ENCODE measurements at regions not wholly inside any gene's neighbourhood (a gene's known extent, or its start where the extent isn't known, plus 50 kb on each side); places are given as distances from the start of the nearest gene placed in this dataset.
"Not testable (repeated sequence)": the region's sequence is repeated elsewhere in the genome, so short reads cannot be mapped to it uniquely, and the experiment has no call there.

GRCh38 chr12:67045650-67046049 is 223.5 kb upstream of the CAND1 start:
- H3K27ac ChIP-seq (ENCODE audit: poor library complexity, severe bottlenecking), result no peak overlapping the region
- H3K36me3 ChIP-seq (ENCODE audit: low read depth), result no peaks in the 10 kb centered on the region
- peaks cover 3% of the 10 kb centered on the region for H3K4me1 ChIP-seq (ENCODE audit: insufficient read depth, poor library complexity, severe bottlenecking)
- H3K27me3 ChIP-seq (ENCODE audit: insufficient read depth, poor library complexity, severe bottlenecking), result no peaks in the 10 kb centered on the region
- TF ChIP-seq CTCF (IDR thresholded peaks at IDR 0.05; ENCODE audit: poor library complexity, severe bottlenecking), result no peak
- DNase-seq (ENCODE audit: low spot score) (no peak), ATAC-seq (ENCODE audit: low read depth) (no peak)
- H3K9me3 ChIP-seq (ENCODE audit: severe bottlenecking), result no peaks in the 10 kb centered on the region
- H3K4me3 ChIP-seq (ENCODE audit: severe bottlenecking), result no peak overlapping the region

GRCh38 chr12:67046062-67046461 is 223.1 kb upstream of the CAND1 start:
- H3K27ac ChIP-seq (ENCODE audit: poor library complexity, severe bottlenecking), result no peak overlapping the region
- peaks cover 3% of the 10 kb centered on the region for H3K4me1 ChIP-seq (ENCODE audit: insufficient read depth, poor library complexity, severe bottlenecking)
- TF ChIP-seq CTCF (IDR thresholded peaks at IDR 0.05; ENCODE audit: poor library complexity, severe bottlenecking), result no peak
- H3K4me3 ChIP-seq (ENCODE audit: severe bottlenecking), result no peak overlapping the region
- H3K9me3 ChIP-seq (ENCODE audit: severe bottlenecking), result no peaks in the 10 kb centered on the region
- ATAC-seq (ENCODE audit: low read depth) (no peak), DNase-seq (ENCODE audit: low spot score) (no peak)
- H3K36me3 ChIP-seq (ENCODE audit: low read depth), result no peaks in the 10 kb centered on the region
- no peaks in the 10 kb centered on the region for H3K27me3 ChIP-seq (ENCODE audit: insufficient read depth, poor library complexity, severe bottlenecking)

DNA sequence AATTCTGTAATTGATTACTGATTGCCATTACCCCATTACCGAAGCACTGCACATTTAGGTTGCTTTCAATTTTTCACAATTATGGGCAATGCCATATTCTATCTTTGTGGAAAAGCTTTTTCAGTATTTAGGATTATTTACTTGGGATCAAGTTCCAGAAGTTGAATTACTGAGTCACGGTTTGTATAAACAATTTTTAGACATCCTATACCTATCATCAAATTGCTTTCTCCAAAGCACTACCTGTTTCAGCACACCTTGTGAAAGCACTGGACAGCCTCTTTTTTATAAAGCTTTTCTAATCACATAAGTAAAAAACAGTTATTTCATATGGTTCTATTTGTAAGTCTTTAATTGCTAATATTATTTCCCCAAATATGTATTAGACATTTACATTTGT is 221.5 kb upstream of the CAND1 start:
- H3K9me3 ChIP-seq (ENCODE audit: severe bottlenecking), result no peaks in the 10 kb centered on the region
- no peak overlapping the region for H3K4me3 ChIP-seq (ENCODE audit: severe bottlenecking)
- ATAC-seq (ENCODE audit: low read depth), result no peak
- no peak for TF ChIP-seq CTCF (IDR thresholded peaks at IDR 0.05; ENCODE audit: poor library complexity, severe bottlenecking)
- no peaks in the 10 kb centered on the region for H3K27me3 ChIP-seq (ENCODE audit: insufficient read depth, poor library complexity, severe bottlenecking)
- no peaks in the 10 kb centered on the region for H3K36me3 ChIP-seq (ENCODE audit: low read depth)
- no peaks in the 10 kb centered on the region for H3K4me1 ChIP-seq (ENCODE audit: insufficient read depth, poor library complexity, severe bottlenecking)
- no peak overlapping the region for H3K27ac ChIP-seq (ENCODE audit: poor library complexity, severe bottlenecking)
- DNase-seq (ENCODE audit: low spot score), result no peak

- Histone ChIP-seq H3K9me3 (ENCODE audit: severe bottlenecking) (no peaks in the 10 kb centered on the region), H3K4me1 (ENCODE audit: insufficient read depth, poor library complexity, severe bottlenecking) (peaks cover 6% of the 10 kb centered on the region), H3K4me3 (ENCODE audit: severe bottlenecking) (no peak overlapping the region), H3K27me3 (ENCODE audit: insufficient read depth, poor library complexity, severe bottlenecking) (no peaks in the 10 kb centered on the region), H3K36me3 (ENCODE audit: low read depth) (no peaks in the 10 kb centered on the region), H3K27ac (ENCODE audit: poor library complexity, severe bottlenecking) (no peak overlapping the region)
- ATAC-seq (ENCODE audit: low read depth), result no peak
- TF ChIP-seq CTCF (IDR thresholded peaks at IDR 0.05; ENCODE audit: poor library complexity, severe bottlenecking), result no peak
- DNase-seq (ENCODE audit: low spot score), result no peak
Observed at GRCh38 chr12:67048371-67048770, 220.8 kb upstream of the CAND1 start.

GRCh38 chr12:67049199-67049598 is 220.0 kb upstream of the CAND1 start:
- not testable (repeated sequence) for H3K36me3 ChIP-seq (ENCODE audit: low read depth); DNase-seq (ENCODE audit: low spot score); H3K27ac ChIP-seq (ENCODE audit: poor library complexity, severe bottlenecking); H3K4me1 ChIP-seq (ENCODE audit: insufficient read depth, poor library complexity, severe bottlenecking); ATAC-seq (ENCODE audit: low read depth); H3K4me3 ChIP-seq (ENCODE audit: severe bottlenecking); H3K9me3 ChIP-seq (ENCODE audit: severe bottlenecking); H3K27me3 ChIP-seq (ENCODE audit: insufficient read depth, poor library complexity, severe bottlenecking)
